Right lobe of liver (tissue), 6 donors: ENCODE measurements at regions not wholly inside any gene's neighbourhood (a gene's known extent, or its start where the extent isn't known, plus 50 kb on each side); places are given as distances from the start of the nearest gene placed in this dataset.

Experiments used
- ATAC-seq, 4 donors: fragments of 200-7000 bp; cut with Tn5 transposase; one replicate each; pipeline ENCODE4 v1.9.1; 2020; ENCODE audit warnings: mild to moderate bottlenecking in 4 of 4, moderate library complexity in 4 of 4
- DNase-seq, 3 donors: peaks; one replicate each; pipeline ENCODE4 v3.0.0-alpha.2; 2020
- H3K27ac ChIP-seq, 3 donors: fragments of 200-600 bp; one replicate each; pipeline ENCODE4 v1.8.0; 2022
- H3K27me3 ChIP-seq, 2 donors: fragments of 200-600 bp; one replicate each; pipeline ENCODE4 v1.8.0; 2022
- H3K36me3 ChIP-seq, 4 donors: fragments of 200-600 bp; sonication (generic) in 1 of 4; one replicate each; pipeline versions ENCODE4 v1.5.1 to v1.8.0; 2017 to 2022; ENCODE audit warnings: control low read depth in 1 of 4
- H3K4me1 ChIP-seq, 4 donors: fragments of 200-600 bp; sonication (generic) in 1 of 4; one replicate each; pipeline versions ENCODE4 v1.5.1 to v1.8.0; 2017 to 2022; ENCODE audit warnings: control low read depth in 1 of 4
- H3K4me3 ChIP-seq, 3 donors: fragments of 200-600 bp; one replicate each; pipeline ENCODE4 v1.8.0; 2022
- H3K9me3 ChIP-seq, 4 donors: fragments of 200-600 bp; sonication (generic) in 1 of 4; one replicate each; pipeline versions ENCODE4 v1.5.1 to v1.8.0; 2017 to 2022; ENCODE audit warnings: control low read depth in 1 of 4
- POLR2A ChIP-seq: fragments of 450-650 bp; IDR thresholded peaks from one replicate; pipeline ENCODE4 v1.6.1; 2017; ENCODE audit warnings: antibody characterized with exemption, mild to moderate bottlenecking
- WGBS: methylation state at CpG from one replicate; pipeline ENCODE4 v1.1.6; 2018; ENCODE audit warnings: low coverage, low lambda C conversion rate; ENCODE audit not compliant: insufficient coverage; ENCODE audit errors: missing lambda C conversion rate; 5-methylcytosine and 5-hydroxymethylcytosine counted together
- intact Hi-C, 2 donors: fragments of 100-400 bp; cut with DNase I; formaldehyde crosslinking; loops; one replicate each; pipeline versions ENCODE4 v1.11.2 to v1.14.1; 2022
- TF ChIP-seq, protein P1 (sequence below), 4 donors: fragments of 200-600 bp in 3 of 4; fragments of 450-650 bp in 1 of 4; IDR thresholded peaks; one replicate each; pipeline versions ENCODE4 v1.5.1 to v1.8.0; 2016 to 2022; ENCODE audit warnings: antibody characterized with exemption in 4 of 4, mild to moderate bottlenecking in 2 of 4
- donor health status: DM: no; HTN: yes; CAD: no.
- donor health status: DM: no; HTN: no; CAD: no.
- donor health status: DM: no; HTN: no; CAD: no.
- donor health status: DM: no; HTN: yes; CAD: no.
- donor health status: DM: no; HTN: yes; CAD: no.

DNA sequence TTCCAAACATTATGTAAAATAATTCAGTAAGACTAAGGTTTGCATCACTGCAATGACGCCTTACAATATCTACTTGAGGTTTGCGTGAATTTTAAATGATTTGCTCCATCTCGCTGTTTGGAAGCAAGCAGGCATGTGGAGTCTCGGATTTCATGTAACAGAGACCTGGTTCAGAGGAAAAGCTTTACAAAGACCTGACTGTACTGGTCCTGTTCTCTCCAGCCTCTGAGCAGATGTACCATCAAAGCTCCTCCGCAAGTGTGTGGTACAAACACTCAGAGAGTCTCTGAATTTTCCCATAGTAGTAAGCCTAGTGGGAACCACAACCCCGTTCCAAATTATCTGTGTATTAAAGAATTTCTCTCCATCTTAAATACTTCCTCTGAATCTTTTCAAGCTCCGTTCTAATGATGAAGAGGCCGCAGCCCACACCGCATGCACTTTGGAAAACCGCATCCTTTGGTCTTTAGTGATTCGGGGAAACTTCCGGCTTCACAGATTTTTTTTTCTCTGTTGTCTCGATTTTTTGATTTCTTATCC lies 728.1 kb upstream of the SOX11 start:
- no peaks in the 10 kb centered on the region for H3K27me3 ChIP-seq
- H3K27ac ChIP-seq = no peak overlapping the region
- no peaks in the 10 kb centered on the region for H3K36me3 ChIP-seq
- H3K9me3 ChIP-seq = no peaks in the 10 kb centered on the region
- DNase-seq (no peak), ATAC-seq (no peak)
- TF ChIP-seq POLR2A = no peak
- TF ChIP-seq, protein P1, sequence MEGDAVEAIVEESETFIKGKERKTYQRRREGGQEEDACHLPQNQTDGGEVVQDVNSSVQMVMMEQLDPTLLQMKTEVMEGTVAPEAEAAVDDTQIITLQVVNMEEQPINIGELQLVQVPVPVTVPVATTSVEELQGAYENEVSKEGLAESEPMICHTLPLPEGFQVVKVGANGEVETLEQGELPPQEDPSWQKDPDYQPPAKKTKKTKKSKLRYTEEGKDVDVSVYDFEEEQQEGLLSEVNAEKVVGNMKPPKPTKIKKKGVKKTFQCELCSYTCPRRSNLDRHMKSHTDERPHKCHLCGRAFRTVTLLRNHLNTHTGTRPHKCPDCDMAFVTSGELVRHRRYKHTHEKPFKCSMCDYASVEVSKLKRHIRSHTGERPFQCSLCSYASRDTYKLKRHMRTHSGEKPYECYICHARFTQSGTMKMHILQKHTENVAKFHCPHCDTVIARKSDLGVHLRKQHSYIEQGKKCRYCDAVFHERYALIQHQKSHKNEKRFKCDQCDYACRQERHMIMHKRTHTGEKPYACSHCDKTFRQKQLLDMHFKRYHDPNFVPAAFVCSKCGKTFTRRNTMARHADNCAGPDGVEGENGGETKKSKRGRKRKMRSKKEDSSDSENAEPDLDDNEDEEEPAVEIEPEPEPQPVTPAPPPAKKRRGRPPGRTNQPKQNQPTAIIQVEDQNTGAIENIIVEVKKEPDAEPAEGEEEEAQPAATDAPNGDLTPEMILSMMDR (IDR thresholded peaks at IDR 0.05) = no peak
- H3K4me1 ChIP-seq = no peaks in the 10 kb centered on the region
- intact Hi-C loops = no loop called here
- H3K4me3 ChIP-seq = no peak overlapping the region
- 74% methylated on average over 13 of the region's 13 CpGs for WGBS

DNA sequence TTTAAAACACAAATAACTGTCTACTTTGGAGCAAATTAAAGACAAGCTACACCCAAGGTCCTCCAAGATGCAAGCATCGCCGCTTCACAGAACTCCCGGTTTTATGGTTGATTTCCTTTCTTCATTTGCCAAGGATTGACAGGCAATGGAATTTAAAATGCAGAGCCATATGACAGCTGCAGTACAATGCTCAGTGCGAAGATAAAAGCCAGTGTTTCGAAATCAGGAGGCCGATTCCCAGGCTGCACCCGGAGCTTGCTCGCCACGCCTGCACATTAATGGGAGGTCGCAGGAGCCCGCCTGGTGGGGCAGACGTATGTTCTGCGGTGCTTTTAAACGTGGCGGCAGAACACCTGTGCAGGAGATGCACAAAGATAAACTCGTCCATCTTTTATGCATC lies 727.6 kb upstream of the SOX11 start:
- no peaks in the 10 kb centered on the region for H3K4me1 ChIP-seq
- WGBS = 47% methylated on average over 11 of the region's 16 CpGs
- no peak overlapping the region for H3K27ac ChIP-seq
- no peak for DNase-seq
- intact Hi-C loops = no loop called here
- ATAC-seq = no peak
- no peaks in the 10 kb centered on the region for H3K36me3 ChIP-seq
- H3K27me3 ChIP-seq = no peaks in the 10 kb centered on the region
- no peaks in the 10 kb centered on the region for H3K9me3 ChIP-seq
- no peak overlapping the region for H3K4me3 ChIP-seq
- TF ChIP-seq, protein P1 (IDR thresholded peaks at IDR 0.05) = no peak
- no peak for TF ChIP-seq POLR2A

DNA sequence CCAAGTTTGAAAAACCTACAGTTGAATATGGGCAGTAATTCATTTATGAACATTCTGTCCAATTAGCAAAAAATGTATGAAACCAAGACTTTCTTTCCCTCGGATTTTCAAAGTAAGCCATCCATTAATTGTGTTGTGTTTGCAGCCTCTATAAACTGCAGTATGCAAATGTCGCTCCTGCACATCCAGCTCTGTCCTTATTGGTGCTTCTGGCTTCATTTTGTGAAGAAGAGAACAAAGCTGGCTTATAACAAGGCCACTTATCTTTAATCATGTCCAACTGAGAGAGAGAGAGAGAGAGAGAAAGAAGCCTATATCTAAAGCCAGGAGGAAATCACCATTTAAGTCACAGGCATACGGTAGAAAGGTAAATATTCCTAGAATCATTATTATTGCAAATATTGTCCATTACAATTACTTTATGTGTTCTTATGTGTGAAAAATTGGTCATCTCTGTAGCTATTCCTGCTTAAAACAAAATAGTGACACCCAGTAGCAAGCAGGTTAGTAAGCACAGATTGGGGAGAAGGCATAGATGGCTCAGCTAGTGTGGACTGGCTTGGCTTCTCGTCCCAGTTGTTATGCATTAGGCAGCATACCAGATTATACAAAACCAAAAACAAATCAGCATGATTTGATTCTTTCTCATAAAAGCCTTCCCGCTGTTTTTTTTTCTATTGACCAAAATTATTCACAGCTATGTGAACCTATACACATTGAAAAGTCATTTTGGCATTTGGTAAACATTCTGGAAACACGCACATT lies 726.4 kb upstream of the SOX11 start:
- H3K27ac ChIP-seq = no peak overlapping the region
- H3K36me3 ChIP-seq = no peaks in the 10 kb centered on the region
- no peak for DNase-seq
- intact Hi-C loops = no loop called here
- no peak overlapping the region for H3K4me3 ChIP-seq
- TF ChIP-seq POLR2A = no peak
- TF ChIP-seq, protein P1 (IDR thresholded peaks at IDR 0.05) = no peak
- H3K27me3 ChIP-seq = no peaks in the 10 kb centered on the region
- H3K4me1 ChIP-seq = no peaks in the 10 kb centered on the region
- WGBS = 55% methylated on average over 6 of the region's 6 CpGs
- H3K9me3 ChIP-seq = no peaks in the 10 kb centered on the region
- no peak for ATAC-seq

DNA sequence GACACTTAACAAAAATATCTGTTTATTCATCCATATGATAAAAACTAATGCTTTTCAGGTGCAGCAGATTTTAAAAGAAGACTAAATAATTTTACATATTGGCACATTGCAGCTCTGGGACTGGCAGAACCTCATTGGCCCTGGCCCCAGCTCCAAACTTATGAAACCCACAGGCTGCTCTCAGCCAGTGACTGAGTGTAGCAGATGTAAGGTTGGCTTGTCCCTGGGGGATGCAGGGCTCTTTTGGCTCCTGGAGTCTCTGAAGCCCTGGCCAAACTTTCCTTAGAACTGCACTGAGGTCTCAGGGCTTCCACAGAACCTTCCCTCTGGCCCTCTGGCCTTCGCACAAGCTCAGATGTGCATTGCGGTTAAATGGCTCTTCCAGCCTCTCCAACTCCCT lies 725.0 kb upstream of the SOX11 start:
- no peaks in the 10 kb centered on the region for H3K4me1 ChIP-seq
- no peaks in the 10 kb centered on the region for H3K36me3 ChIP-seq
- H3K27ac ChIP-seq = no peak overlapping the region
- no peaks in the 10 kb centered on the region for H3K9me3 ChIP-seq
- DNase-seq = no peak
- TF ChIP-seq POLR2A = no peak
- TF ChIP-seq, protein P1 (IDR thresholded peaks at IDR 0.05) = no peak
- no peak for ATAC-seq
- no peaks in the 10 kb centered on the region for H3K27me3 ChIP-seq
- intact Hi-C loops = no loop called here
- no peak overlapping the region for H3K4me3 ChIP-seq
- 86% methylated on average over 2 of the region's 2 CpGs for WGBS
